Pons (tissue), 1 donor: ENCODE measurements at regions not wholly inside any gene's neighbourhood (a gene's known extent, or its start where the extent isn't known, plus 50 kb on each side); places are given as distances from the start of the nearest gene placed in this dataset.
"Not testable (repeated sequence)": the region's sequence is repeated elsewhere in the genome, so short reads cannot be mapped to it uniquely, and the experiment has no call there.

Experiments used
- DNase-seq: peaks from one replicate; pipeline ENCODE4 v3.0.0-alpha.2; 2016; ENCODE audit warnings: low spot score

- DNase-seq = no peak
Observed at GRCh38 chr7:112678626-112679025, 111.6 kb downstream of the TMEM168 start.

GRCh38 chr7:112689466-112690177 is 100.6 kb downstream of the TMEM168 start:
- DNase-seq = not testable (repeated sequence)

- DNase-seq = no peak
Observed at GRCh38 chr7:112692333-112692732, 97.9 kb downstream of the TMEM168 start.

GRCh38 chr7:112697211-112697610 is 93.0 kb downstream of the TMEM168 start:
- DNase-seq = not testable (repeated sequence)

- DNase-seq = no peak
Observed at GRCh38 chr7:112699725-112700513, 90.3 kb downstream of the TMEM168 start.

- DNase-seq = no peak
Observed at GRCh38 chr7:112701456-112701855, 88.7 kb downstream of the TMEM168 start.

- no peak for DNase-seq
Observed at GRCh38 chr7:112707655-112708054, 82.5 kb downstream of the TMEM168 start.

GRCh38 chr7:112708236-112708635 is 82.0 kb downstream of the TMEM168 start:
- no peak for DNase-seq
